HEK293T (cell line): ENCODE measurements at regions not wholly inside any gene's neighbourhood (a gene's known extent, or its start where the extent isn't known, plus 50 kb on each side); places are given as distances from the start of the nearest gene placed in this dataset.

Source experiments
- BHLHE40 ChIP-seq: fragments of 450-650 bp; IDR thresholded peaks from 2 replicates; pipeline ENCODE4 v1.6.1; 2016; ENCODE audit warnings: mild to moderate bottlenecking, moderate library complexity, borderline replicate concordance
- CTBP1 ChIP-seq: fragments of 450-650 bp; IDR thresholded peaks from 2 replicates; pipeline ENCODE4 v1.6.1; 2016; ENCODE audit warnings: borderline replicate concordance
- ELF4 ChIP-seq: fragments of 450-650 bp; IDR thresholded peaks from 2 replicates; pipeline ENCODE4 v1.6.1; 2017; ENCODE audit warnings: antibody characterized with exemption
- FOXA1 ChIP-seq: fragments of 450-650 bp; IDR thresholded peaks from 2 replicates; pipeline ENCODE4 v1.6.1; 2016; ENCODE audit warnings: mild to moderate bottlenecking
- FOXK2 ChIP-seq: fragments of 450-650 bp; IDR thresholded peaks from 2 replicates; pipeline ENCODE4 v1.6.1; 2016; ENCODE audit warnings: mild to moderate bottlenecking
- FOXM1 ChIP-seq: fragments of 450-650 bp; IDR thresholded peaks from 2 replicates; pipeline ENCODE4 v1.6.1; 2017; ENCODE audit warnings: mild to moderate bottlenecking, borderline replicate concordance
- HDGF ChIP-seq: fragments of 450-650 bp; IDR thresholded peaks from 2 replicates; pipeline ENCODE4 v1.6.1; 2017; ENCODE audit warnings: antibody characterized with exemption, borderline replicate concordance
- L3MBTL2 ChIP-seq: fragments of 450-650 bp; conservative IDR thresholded peaks from 2 replicates; pipeline ENCODE4 v1.6.1; 2016; ENCODE audit warnings: mild to moderate bottlenecking
- LEF1 ChIP-seq: fragments of 450-650 bp; IDR thresholded peaks from 2 replicates; pipeline ENCODE4 v1.6.1; 2017; ENCODE audit warnings: mild to moderate bottlenecking, borderline replicate concordance
- SP1 ChIP-seq: fragments of 450-650 bp; IDR thresholded peaks from 2 replicates; pipeline ENCODE4 v1.6.1; 2017
- TARDBP ChIP-seq: fragments of 450-650 bp; IDR thresholded peaks from 2 replicates; pipeline ENCODE4 v1.6.1; 2016
- ZNF384 ChIP-seq: fragments of 450-650 bp; IDR thresholded peaks from 2 replicates; pipeline ENCODE4 v1.6.1; 2016

- TF ChIP-seq SP1 (no peak), ELF4 (no peak), L3MBTL2 (no peak), CTBP1 (no peak), HDGF (no peak), LEF1 (no peak), ZNF384 (no peak), FOXM1 (no peak), TARDBP (no peak), BHLHE40 (no peak), FOXA1 (no peak), FOXK2 (no peak)
These were observed 90.2 kb upstream of the TAB3 start for GRCh38 chrX:30979271-30979670.
